ENCODE measurements at regions not wholly inside any gene's neighbourhood (a gene's known extent, or its start where the extent isn't known, plus 50 kb on each side); places are given as distances from the start of the nearest gene placed in this dataset.

DNA sequence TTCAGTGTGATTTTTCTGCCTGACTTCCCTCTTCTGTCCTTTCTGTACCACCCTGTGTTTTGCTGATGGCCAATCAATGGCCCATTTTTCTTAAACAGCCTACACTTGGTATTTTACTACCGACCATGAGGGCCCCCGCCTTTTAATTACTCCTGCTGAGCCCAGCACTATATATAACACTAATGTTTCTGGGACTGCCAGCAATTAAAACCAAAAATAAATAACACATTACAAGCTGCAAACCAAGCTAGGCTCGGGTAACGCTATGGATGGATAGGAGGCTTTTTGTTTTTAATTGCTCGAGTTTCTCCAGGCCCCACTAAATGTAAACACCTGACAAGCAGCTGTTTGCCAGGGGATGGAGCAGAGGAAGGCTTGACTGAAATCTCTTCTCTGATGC is 915.4 kb upstream of the AUTS2 start:
- TF ChIP-seq, protein P1, sequence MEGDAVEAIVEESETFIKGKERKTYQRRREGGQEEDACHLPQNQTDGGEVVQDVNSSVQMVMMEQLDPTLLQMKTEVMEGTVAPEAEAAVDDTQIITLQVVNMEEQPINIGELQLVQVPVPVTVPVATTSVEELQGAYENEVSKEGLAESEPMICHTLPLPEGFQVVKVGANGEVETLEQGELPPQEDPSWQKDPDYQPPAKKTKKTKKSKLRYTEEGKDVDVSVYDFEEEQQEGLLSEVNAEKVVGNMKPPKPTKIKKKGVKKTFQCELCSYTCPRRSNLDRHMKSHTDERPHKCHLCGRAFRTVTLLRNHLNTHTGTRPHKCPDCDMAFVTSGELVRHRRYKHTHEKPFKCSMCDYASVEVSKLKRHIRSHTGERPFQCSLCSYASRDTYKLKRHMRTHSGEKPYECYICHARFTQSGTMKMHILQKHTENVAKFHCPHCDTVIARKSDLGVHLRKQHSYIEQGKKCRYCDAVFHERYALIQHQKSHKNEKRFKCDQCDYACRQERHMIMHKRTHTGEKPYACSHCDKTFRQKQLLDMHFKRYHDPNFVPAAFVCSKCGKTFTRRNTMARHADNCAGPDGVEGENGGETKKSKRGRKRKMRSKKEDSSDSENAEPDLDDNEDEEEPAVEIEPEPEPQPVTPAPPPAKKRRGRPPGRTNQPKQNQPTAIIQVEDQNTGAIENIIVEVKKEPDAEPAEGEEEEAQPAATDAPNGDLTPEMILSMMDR (IDR thresholded peaks at IDR 0.05; ENCODE audit: low read depth, low read length, poor library complexity, severe bottlenecking): no peak
- TF ChIP-seq EZH2phosphoT487 (IDR thresholded peaks at IDR 0.05; ENCODE audit: borderline replicate concordance, low read length): no peak
- Histone ChIP-seq H3K4me1 (ENCODE audit: control insufficient read depth, low read length) (no peaks in the 10 kb centered on the region), H3F3A (ENCODE audit: control insufficient read depth, insufficient read depth) (no peaks in the 10 kb centered on the region), H4K20me1 (ENCODE audit: control insufficient read depth, insufficient read depth, low read depth, low read length) (no peaks in the 10 kb centered on the region), H3K9me2 (replicated peaks; ENCODE audit: control insufficient read depth, low read length) (no peaks in the 10 kb centered on the region), H3K4me2 (ENCODE audit: low read length) (no peak overlapping the region), H3K27ac (ENCODE audit: low read depth, low read length) (no peak overlapping the region), H3K27me3 (ENCODE audit: control insufficient read depth, low read length) (no peaks in the 10 kb centered on the region), H3K4me3 (ENCODE audit: low read length) (no peak overlapping the region), H3K79me2 (ENCODE audit: control insufficient read depth, low read length) (no peaks in the 10 kb centered on the region), H3K9me3 (ENCODE audit: control insufficient read depth, insufficient read depth, low read length) (peaks cover 4% of the 10 kb centered on the region; the same call in 1 of the 2 replicates), H3K36me3 (ENCODE audit: control insufficient read depth, low read length) (no peaks in the 10 kb centered on the region)

DNA sequence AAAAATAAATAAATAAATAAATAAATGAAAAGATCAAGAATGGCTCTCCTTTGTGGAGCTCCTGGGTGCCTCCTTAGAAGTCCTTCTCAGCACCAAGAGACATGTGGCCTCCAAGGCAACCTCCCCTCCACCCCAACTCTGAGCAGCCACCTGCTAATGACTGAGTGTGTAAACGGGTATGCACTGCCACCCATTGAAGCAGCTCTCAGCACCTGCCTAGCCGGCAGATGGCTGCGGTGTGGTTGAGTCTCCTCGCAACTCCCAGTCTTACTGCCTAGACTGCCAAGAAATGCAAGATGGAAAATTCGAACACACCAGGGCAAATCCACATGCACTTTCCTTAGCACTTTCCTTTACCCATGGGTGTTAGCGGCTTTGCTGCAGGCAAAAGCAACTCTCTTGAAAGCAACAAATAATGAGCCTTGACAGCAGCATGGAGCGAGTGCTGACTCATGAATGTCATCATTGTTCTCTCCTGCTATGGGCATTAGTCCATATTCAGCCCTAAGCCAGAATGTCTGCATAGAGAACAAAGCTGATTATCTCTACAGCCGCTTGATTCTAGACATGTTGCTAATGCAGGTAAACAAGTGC is 913.9 kb upstream of the AUTS2 start:
- peaks cover 4% of the 10 kb centered on the region; the same call in 1 of the 2 replicates for H3K9me3 ChIP-seq (ENCODE audit: control insufficient read depth, insufficient read depth, low read length)
- H3K36me3 ChIP-seq (ENCODE audit: control insufficient read depth, low read length): no peaks in the 10 kb centered on the region
- no peaks in the 10 kb centered on the region for H4K20me1 ChIP-seq (ENCODE audit: control insufficient read depth, insufficient read depth, low read depth, low read length)
- H3F3A ChIP-seq (ENCODE audit: control insufficient read depth, insufficient read depth): no peaks in the 10 kb centered on the region
- H3K4me1 ChIP-seq (ENCODE audit: control insufficient read depth, low read length): no peaks in the 10 kb centered on the region
- no peaks in the 10 kb centered on the region for H3K79me2 ChIP-seq (ENCODE audit: control insufficient read depth, low read length)
- no peaks in the 10 kb centered on the region for H3K9me2 ChIP-seq (replicated peaks; ENCODE audit: control insufficient read depth, low read length)
- no peak overlapping the region for H3K27ac ChIP-seq (ENCODE audit: low read depth, low read length)
- TF ChIP-seq EZH2phosphoT487 (IDR thresholded peaks at IDR 0.05; ENCODE audit: borderline replicate concordance, low read length): no peak
- TF ChIP-seq, protein P1 (IDR thresholded peaks at IDR 0.05; ENCODE audit: low read depth, low read length, poor library complexity, severe bottlenecking): no peak
- H3K4me3 ChIP-seq (ENCODE audit: low read length): no peak overlapping the region
- no peak overlapping the region for H3K4me2 ChIP-seq (ENCODE audit: low read length)
- H3K27me3 ChIP-seq (ENCODE audit: control insufficient read depth, low read length): no peaks in the 10 kb centered on the region

DNA sequence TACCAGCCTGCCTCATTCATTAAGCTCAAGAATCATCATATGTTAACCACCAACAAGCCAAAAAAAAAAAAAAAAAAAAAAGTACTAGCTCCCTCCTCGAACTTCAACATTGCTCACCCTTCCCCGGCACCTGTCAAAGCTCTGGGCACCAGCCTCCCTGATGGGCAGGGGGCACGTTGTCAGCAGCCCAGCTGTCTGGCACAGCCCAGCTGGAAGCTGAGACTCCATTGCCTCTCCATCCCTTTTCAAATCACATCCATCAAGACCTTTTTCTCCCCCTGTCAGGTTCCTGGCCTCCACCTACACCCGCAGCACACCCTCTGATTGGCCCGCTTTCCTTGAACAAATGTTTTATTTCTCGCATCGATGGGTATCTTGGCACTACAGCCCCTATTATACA is 913.3 kb upstream of the AUTS2 start:
- Histone ChIP-seq H3K4me1 (ENCODE audit: control insufficient read depth, low read length) (no peaks in the 10 kb centered on the region), H3K9me3 (ENCODE audit: control insufficient read depth, insufficient read depth, low read length) (peaks cover 4% of the 10 kb centered on the region; the same call in 1 of the 2 replicates), H3K79me2 (ENCODE audit: control insufficient read depth, low read length) (no peaks in the 10 kb centered on the region), H3K4me2 (ENCODE audit: low read length) (no peak overlapping the region), H3F3A (ENCODE audit: control insufficient read depth, insufficient read depth) (no peaks in the 10 kb centered on the region), H3K27me3 (ENCODE audit: control insufficient read depth, low read length) (no peaks in the 10 kb centered on the region), H3K27ac (ENCODE audit: low read depth, low read length) (no peak overlapping the region), H3K9me2 (replicated peaks; ENCODE audit: control insufficient read depth, low read length) (no peaks in the 10 kb centered on the region), H4K20me1 (ENCODE audit: control insufficient read depth, insufficient read depth, low read depth, low read length) (no peaks in the 10 kb centered on the region), H3K4me3 (ENCODE audit: low read length) (no peak overlapping the region), H3K36me3 (ENCODE audit: control insufficient read depth, low read length) (no peaks in the 10 kb centered on the region)
- TF ChIP-seq, protein P1 (IDR thresholded peaks at IDR 0.05; ENCODE audit: low read depth, low read length, poor library complexity, severe bottlenecking): no peak
- TF ChIP-seq EZH2phosphoT487 (IDR thresholded peaks at IDR 0.05; ENCODE audit: borderline replicate concordance, low read length): no peak

Measured in DOHH2 (cell line).